HPDE6-E6E7 (cell line): ENCODE measurements at regions not wholly inside any gene's neighbourhood (a gene's known extent, or its start where the extent isn't known, plus 50 kb on each side); places are given as distances from the start of the nearest gene placed in this dataset.

Experiments used
- DNase-seq: peaks from one replicate; pipeline ENCODE4 v3.0.0; 2011; ENCODE audit warnings: missing footprints; ENCODE audit errors: extremely low spot score

DNA sequence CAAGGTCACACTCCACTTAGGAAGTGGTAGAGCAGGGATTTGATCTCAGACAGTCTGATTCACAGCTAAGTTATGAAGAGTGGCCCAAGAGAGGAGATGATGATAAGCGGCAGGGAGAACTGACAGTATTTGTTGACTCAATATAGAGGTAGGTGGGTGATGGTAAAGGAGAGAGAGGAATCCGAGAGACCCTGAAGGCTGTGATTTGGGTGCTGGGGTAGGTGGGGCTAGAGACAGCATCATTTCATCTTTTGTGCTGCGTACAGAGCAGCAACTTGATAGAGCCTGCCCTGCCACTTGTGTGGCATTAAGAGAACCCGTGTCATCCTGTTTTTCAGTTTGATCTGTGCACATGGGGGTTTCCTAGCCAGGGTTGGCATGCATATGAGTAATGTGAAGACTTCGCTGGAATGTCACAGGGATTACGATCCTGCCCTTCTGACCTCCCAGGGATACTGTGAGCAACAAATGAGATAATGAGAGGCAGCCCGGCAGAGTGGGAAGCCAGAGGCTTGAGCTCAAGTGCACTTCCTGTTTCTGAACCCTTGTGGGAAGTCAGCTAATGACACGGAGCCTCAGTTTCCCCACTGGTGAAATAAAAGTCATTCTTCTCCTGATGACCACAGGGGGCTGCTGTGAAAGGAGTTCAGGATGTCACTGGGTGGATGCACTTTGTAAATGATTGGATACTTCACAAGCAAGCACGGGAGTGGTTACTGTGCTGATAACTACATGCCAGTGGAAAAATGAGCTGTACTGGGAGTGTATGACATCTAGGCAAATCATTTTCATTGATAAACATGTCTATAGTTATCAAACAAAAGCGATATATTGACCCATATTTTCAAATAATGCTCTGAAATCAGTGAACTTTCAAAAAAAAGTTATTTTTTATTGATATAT, 59.5 kb upstream of the IGF1 start:
- DNase-seq, result no peak

DNA sequence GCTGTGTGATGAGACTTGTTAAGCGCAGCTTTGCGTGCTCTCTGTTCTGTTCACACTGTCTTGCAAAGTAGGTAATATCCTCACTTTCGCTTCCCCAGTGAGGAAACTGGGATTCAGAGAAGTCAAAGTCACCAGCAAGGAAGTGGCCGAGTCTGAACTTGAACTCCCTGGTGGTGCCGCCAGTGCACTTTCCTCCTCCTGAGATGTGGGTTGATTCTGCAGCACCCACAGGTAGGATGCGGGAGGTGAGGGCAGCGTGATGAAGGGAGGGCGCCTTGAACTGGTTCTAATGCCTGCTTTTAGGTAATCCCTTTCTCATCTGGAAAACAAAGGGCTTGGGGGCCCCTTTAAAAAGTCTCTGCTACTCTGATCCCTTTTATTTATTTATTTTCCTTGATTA, 54.9 kb upstream of the IGF1 start:
- no peak for DNase-seq

- no peak for DNase-seq
Measured at GRCh38 chr12:102534899-102535298, 54.5 kb upstream of the IGF1 start.

DNA sequence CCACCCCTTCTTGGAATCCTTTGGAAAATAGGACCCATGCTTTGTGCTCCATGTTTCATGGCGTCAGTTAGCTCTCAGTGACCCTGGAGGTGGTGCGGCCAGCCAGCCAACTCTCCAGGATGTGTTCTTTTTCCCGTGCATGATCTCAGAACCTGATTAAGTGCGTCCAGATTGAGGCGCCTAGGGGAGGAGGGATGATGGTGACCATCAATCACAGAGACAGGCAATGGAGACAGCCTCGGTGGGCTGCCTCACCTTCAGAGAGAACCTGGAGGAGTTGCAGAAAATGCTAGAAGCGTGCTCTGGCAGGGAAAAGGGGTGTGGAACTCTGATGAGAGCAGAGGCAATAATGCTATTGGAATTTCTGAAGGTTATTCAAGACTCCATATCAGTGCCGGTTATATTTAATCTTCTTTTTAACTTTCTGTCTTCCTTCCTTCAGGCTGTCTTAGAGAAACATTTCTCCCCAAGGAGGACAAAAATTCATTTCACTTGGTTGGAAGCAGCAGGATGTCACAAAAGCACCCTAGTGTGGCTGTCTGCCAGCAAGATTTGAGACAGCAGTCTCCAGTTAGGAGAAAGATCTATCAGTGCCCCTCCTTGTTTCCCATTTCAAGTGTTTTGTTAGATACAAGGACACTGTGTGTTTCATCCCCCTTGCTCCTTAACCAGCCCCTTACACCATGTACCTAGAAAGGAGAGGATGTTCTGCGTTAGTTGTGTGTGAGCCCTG, 53.3 kb upstream of the IGF1 start:
- DNase-seq, result no peak
